Glutamatergic neuron (in vitro differentiated cells): ENCODE measurements at regions not wholly inside any gene's neighbourhood (a gene's known extent, or its start where the extent isn't known, plus 50 kb on each side); places are given as distances from the start of the nearest gene placed in this dataset.
A peak's percentile ranks its signal among the peaks of the same experiment; 100 is the strongest.

ENCODE experiments used
- DNase-seq: peaks from one replicate; pipeline ENCODE4 v3.0.0; 2022
- H3K27ac Mint-ChIP-seq: one replicate; pipeline ENCODE4 v1.8.0; 2020; ENCODE audit warnings: mild to moderate bottlenecking, mixed read lengths, inconsistent platforms; ENCODE audit not compliant: unreplicated experiment
- H3K27me3 Mint-ChIP-seq: one replicate; pipeline ENCODE4 v1.8.0; 2020; ENCODE audit warnings: mild to moderate bottlenecking, moderate library complexity, mixed read lengths, inconsistent platforms; ENCODE audit not compliant: unreplicated experiment
- H3K36me3 Mint-ChIP-seq: one replicate; pipeline ENCODE4 v1.8.0; 2020; ENCODE audit warnings: mild to moderate bottlenecking, mixed read lengths, inconsistent platforms; ENCODE audit not compliant: unreplicated experiment
- H3K4me1 Mint-ChIP-seq: one replicate; pipeline ENCODE4 v1.8.0; 2020; ENCODE audit warnings: mild to moderate bottlenecking, low read depth, mixed read lengths, inconsistent platforms; ENCODE audit not compliant: unreplicated experiment
- H3K4me3 Mint-ChIP-seq: one replicate; pipeline ENCODE4 v1.8.0; 2020; ENCODE audit warnings: mild to moderate bottlenecking, mixed read lengths, inconsistent platforms; ENCODE audit not compliant: unreplicated experiment
- H3K9me3 Mint-ChIP-seq: one replicate; pipeline ENCODE4 v1.8.0; 2020; ENCODE audit warnings: mild to moderate bottlenecking, moderate library complexity, mixed read lengths, inconsistent platforms; ENCODE audit not compliant: unreplicated experiment
- TF ChIP-seq, protein P1 (sequence below): fragments of 200-600 bp; sonication (generic); IDR thresholded peaks from one replicate; pipeline ENCODE4 v1.5.0; 2021; ENCODE audit not compliant: partially characterized antibody, unreplicated experiment

DNA sequence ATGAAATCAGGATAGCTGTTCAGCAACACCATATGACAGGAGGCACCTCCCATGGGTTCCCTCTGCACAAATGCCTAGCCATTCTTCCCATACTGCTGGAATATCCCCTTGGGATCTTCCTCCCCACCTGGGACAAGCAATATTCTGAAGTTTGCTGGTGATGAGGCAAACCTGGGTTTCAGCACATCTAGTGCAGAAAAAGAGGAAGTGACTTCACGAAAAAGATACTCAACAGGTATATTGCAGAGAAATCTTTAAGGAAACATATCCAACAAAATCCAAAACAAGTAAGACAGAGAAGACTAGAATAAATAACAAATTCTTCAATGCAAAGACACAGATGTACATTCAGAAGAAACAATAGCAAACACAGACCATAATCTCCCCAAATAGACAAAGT lies 1497.0 kb downstream of the PCDH9 start:
- Mint-ChIP-seq H3K27ac (peak overlapping the region; percentile 3), H3K4me1 (no peaks in the 10 kb centered on the region), H3K27me3 (no peaks in the 10 kb centered on the region), H3K4me3 (no peak overlapping the region), H3K36me3 (peaks cover 10% of the 10 kb centered on the region), H3K9me3 (peaks cover 2% of the 10 kb centered on the region)
- DNase-seq = no peak
- TF ChIP-seq, protein P1, sequence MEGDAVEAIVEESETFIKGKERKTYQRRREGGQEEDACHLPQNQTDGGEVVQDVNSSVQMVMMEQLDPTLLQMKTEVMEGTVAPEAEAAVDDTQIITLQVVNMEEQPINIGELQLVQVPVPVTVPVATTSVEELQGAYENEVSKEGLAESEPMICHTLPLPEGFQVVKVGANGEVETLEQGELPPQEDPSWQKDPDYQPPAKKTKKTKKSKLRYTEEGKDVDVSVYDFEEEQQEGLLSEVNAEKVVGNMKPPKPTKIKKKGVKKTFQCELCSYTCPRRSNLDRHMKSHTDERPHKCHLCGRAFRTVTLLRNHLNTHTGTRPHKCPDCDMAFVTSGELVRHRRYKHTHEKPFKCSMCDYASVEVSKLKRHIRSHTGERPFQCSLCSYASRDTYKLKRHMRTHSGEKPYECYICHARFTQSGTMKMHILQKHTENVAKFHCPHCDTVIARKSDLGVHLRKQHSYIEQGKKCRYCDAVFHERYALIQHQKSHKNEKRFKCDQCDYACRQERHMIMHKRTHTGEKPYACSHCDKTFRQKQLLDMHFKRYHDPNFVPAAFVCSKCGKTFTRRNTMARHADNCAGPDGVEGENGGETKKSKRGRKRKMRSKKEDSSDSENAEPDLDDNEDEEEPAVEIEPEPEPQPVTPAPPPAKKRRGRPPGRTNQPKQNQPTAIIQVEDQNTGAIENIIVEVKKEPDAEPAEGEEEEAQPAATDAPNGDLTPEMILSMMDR = no peak

- TF ChIP-seq, protein P1 = no peak
- Mint-ChIP-seq H3K27ac (peak overlapping the region; percentile 83), H3K27me3 (peaks cover 4% of the 10 kb centered on the region), H3K4me3 (peak overlapping the region; percentile 63), H3K4me1 (peaks cover 16% of the 10 kb centered on the region), H3K36me3 (no peaks in the 10 kb centered on the region), H3K9me3 (peaks cover 2% of the 10 kb centered on the region)
- no peak for DNase-seq
Measured at GRCh38 chr13:65727070-65727469, 1503.1 kb downstream of the PCDH9 start.

DNA sequence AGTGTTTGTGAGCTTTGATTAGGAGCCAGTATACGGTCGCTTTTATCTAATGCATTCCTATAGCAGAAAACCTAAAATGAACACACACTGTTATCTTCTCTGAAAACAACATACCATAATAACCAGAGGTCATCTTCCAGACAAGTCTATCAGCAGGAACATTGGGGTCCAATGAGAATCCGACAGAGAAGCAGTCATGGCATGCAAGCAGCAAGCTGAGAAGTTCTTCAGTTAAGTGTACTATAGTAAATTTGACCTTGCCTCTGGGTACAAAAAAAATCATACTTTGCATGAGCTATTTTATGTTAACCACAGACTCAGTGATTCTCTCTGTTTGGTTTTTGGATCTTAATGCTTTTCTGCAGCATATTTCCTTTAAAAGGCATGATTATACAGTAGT lies 1505.1 kb downstream of the PCDH9 start:
- DNase-seq = no peak

GRCh38 chr13:65724226-65724625 lies 1505.9 kb downstream of the PCDH9 start:
- no peak for DNase-seq
- Mint-ChIP-seq H3K9me3 (peaks cover 2% of the 10 kb centered on the region), H3K27me3 (peaks cover 4% of the 10 kb centered on the region), H3K27ac (no peak overlapping the region), H3K36me3 (no peaks in the 10 kb centered on the region), H3K4me1 (peaks cover 16% of the 10 kb centered on the region), H3K4me3 (no peak overlapping the region)
- TF ChIP-seq, protein P1 = no peak

More for the DNA sequence above, 1505.1 kb downstream of the PCDH9 start:
- peaks cover 4% of the 10 kb centered on the region for H3K27me3 Mint-ChIP-seq
- peaks cover 16% of the 10 kb centered on the region for H3K4me1 Mint-ChIP-seq
- TF ChIP-seq, protein P1 = no peak
- H3K36me3 Mint-ChIP-seq = no peaks in the 10 kb centered on the region
- no peak overlapping the region for H3K27ac Mint-ChIP-seq
- peaks cover 2% of the 10 kb centered on the region for H3K9me3 Mint-ChIP-seq
- no peak overlapping the region for H3K4me3 Mint-ChIP-seq

DNA sequence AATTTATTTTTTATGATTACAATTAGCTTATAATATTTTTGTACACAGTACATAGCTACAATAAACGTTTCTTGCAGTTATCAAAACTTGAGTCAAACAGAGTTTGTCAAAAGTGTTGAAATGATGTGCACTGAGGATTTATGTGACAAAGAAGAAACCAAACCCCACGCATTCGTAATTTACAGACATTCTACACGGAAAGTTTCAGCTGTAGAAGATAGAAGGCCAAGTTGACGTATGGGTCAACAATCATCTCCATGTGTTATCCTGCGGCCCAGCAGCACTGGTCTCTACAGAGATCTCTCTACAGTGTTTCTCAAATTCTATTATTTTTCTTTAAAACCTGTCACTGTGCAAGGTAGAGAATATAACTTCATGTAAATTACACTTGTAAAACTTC lies 1507.6 kb downstream of the PCDH9 start:
- no peak for DNase-seq
- Mint-ChIP-seq H3K9me3 (peaks cover 4% of the 10 kb centered on the region), H3K4me1 (peaks cover 16% of the 10 kb centered on the region), H3K27me3 (peaks cover 4% of the 10 kb centered on the region), H3K4me3 (no peak overlapping the region), H3K36me3 (peaks cover 6% of the 10 kb centered on the region), H3K27ac (no peak overlapping the region)
- TF ChIP-seq, protein P1 = no peak
